ENCODE measurements at regions not wholly inside any gene's neighbourhood (a gene's known extent, or its start where the extent isn't known, plus 50 kb on each side); places are given as distances from the start of the nearest gene placed in this dataset.
A peak's percentile ranks its signal among the peaks of the same experiment; 100 is the strongest.

DNA sequence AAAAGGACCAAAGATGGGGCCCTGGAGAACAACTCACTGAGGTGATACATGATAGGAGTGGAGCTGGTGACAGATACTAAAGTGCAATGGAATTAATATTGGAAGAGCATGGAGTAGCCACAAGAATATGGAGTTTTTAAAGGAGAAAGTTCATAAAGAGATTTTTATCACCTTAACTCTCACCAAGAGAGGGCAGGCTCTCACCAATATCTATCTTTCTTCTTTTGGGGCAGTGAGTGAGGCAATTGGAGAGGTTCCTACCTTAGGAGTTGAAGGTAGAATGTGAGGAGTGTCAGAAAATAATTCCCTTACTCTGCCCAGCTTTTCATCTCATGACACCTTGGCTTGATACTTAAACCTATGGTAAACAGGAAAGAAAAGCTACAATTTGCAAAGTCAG is 233.7 kb upstream of the CWC22 start:
- no peak for TF ChIP-seq EZH2 (IDR thresholded peaks at IDR 0.05; ENCODE audit: borderline replicate concordance, low read length)
- TF ChIP-seq, protein P1, sequence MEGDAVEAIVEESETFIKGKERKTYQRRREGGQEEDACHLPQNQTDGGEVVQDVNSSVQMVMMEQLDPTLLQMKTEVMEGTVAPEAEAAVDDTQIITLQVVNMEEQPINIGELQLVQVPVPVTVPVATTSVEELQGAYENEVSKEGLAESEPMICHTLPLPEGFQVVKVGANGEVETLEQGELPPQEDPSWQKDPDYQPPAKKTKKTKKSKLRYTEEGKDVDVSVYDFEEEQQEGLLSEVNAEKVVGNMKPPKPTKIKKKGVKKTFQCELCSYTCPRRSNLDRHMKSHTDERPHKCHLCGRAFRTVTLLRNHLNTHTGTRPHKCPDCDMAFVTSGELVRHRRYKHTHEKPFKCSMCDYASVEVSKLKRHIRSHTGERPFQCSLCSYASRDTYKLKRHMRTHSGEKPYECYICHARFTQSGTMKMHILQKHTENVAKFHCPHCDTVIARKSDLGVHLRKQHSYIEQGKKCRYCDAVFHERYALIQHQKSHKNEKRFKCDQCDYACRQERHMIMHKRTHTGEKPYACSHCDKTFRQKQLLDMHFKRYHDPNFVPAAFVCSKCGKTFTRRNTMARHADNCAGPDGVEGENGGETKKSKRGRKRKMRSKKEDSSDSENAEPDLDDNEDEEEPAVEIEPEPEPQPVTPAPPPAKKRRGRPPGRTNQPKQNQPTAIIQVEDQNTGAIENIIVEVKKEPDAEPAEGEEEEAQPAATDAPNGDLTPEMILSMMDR (conservative IDR thresholded peaks at IDR 0.05 in 1 of 2, IDR thresholded peaks at IDR 0.05 in 1 of 2; ENCODE audit: extremely low read depth in 1 of 2, insufficient read depth in 1 of 2, low read depth in 1 of 2, low read length in 2 of 2) = peak; percentile 40 to 62

All from mammary epithelial cell (primary cell).